WTC11 (cell line): ENCODE measurements at regions not wholly inside any gene's neighbourhood (a gene's known extent, or its start where the extent isn't known, plus 50 kb on each side); places are given as distances from the start of the nearest gene placed in this dataset.

Source experiments
- ATAC-seq: fragments of 200-7000 bp; cut with Tn5 transposase; 2 replicates; pipeline ENCODE4 v1.10.0; 2021; ENCODE audit warnings: mild to moderate bottlenecking, moderate library complexity
- CTCF ChIA-PET: fragments of 300-600 bp; sonication (Branson Sonifier 250); formaldehyde crosslinking; loops from one replicate; lab custom pipeline; 2021; ENCODE audit warnings: antibody characterized with exemption; lab: Charles Lee
- POLR2A ChIA-PET: fragments of 350-600 bp; sonication (Branson Sonifier 250); formaldehyde crosslinking; loops from one replicate; lab custom pipeline; 2021; ENCODE audit warnings: antibody characterized with exemption; lab: Charles Lee
- DNase-seq: peaks from one replicate; pipeline ENCODE4 v3.0.0; 2021; ENCODE audit warnings: low spot score
- H3K27ac Mint-ChIP-seq: 2 replicates; pipeline ENCODE4 v1.8.0; 2021; ENCODE audit warnings: mixed read lengths
- H3K27me3 Mint-ChIP-seq: 2 replicates; pipeline ENCODE4 v1.8.0; 2021; ENCODE audit warnings: low read depth, mild to moderate bottlenecking, moderate library complexity, mixed read lengths
- H3K36me3 Mint-ChIP-seq: 2 replicates; pipeline ENCODE4 v1.8.0; 2021; ENCODE audit warnings: mixed read lengths
- H3K4me1 Mint-ChIP-seq: 2 replicates; pipeline ENCODE4 v1.8.0; 2022; ENCODE audit warnings: mixed read lengths
- H3K4me3 Mint-ChIP-seq: 2 replicates; pipeline ENCODE4 v1.8.0; 2021; ENCODE audit warnings: mild to moderate bottlenecking, moderate library complexity, mixed read lengths
- H3K9me3 Mint-ChIP-seq: 2 replicates; pipeline ENCODE4 v1.8.0; 2021; ENCODE audit warnings: mixed read lengths
- AFF4 ChIP-seq: sonication (generic); formaldehyde crosslinking; IDR thresholded peaks from 2 replicates; pipeline ENCODE4 v1.8.1; 2023; ENCODE audit warnings: mild to moderate bottlenecking, missing genetic modification reagents, borderline replicate concordance
- CBFB ChIP-seq: sonication (generic); formaldehyde crosslinking; IDR thresholded peaks from 2 replicates; pipeline ENCODE4 v1.8.1; 2022; ENCODE audit warnings: mild to moderate bottlenecking, low read depth, missing genetic modification reagents
- ESRRA ChIP-seq: sonication (generic); formaldehyde crosslinking; IDR thresholded peaks from 2 replicates; pipeline ENCODE4 v1.8.1; 2022; ENCODE audit warnings: mild to moderate bottlenecking, missing genetic modification reagents, borderline replicate concordance
- IRF2 ChIP-seq: sonication (generic); formaldehyde crosslinking; IDR thresholded peaks from 2 replicates; pipeline ENCODE4 v1.8.0; 2022; ENCODE audit warnings: low read depth, missing genetic modification reagents, borderline replicate concordance
- JAZF1 ChIP-seq: fragments of 250-450 bp; sonication (Bioruptor Pico); IDR thresholded peaks from 2 replicates; pipeline ENCODE4 v1.9.0; 2021; ENCODE audit warnings: moderate library complexity, mild to moderate bottlenecking, inconsistent platforms
- NFE2L1 ChIP-seq: sonication (generic); formaldehyde crosslinking; IDR thresholded peaks from 2 replicates; pipeline ENCODE4 v1.8.1; 2023; ENCODE audit warnings: missing genetic modification reagents
- NR2C2 ChIP-seq: sonication (generic); formaldehyde crosslinking; IDR thresholded peaks from 2 replicates; pipeline ENCODE4 v1.8.0; 2022; ENCODE audit warnings: mild to moderate bottlenecking, missing genetic modification reagents
- NR3C1 ChIP-seq: sonication (generic); formaldehyde crosslinking; conservative IDR thresholded peaks from 2 replicates; pipeline ENCODE4 v1.8.1; 2023; ENCODE audit warnings: low read depth, mild to moderate bottlenecking, missing genetic modification reagents
- SP1 ChIP-seq: sonication (generic); formaldehyde crosslinking; conservative IDR thresholded peaks from 2 replicates; pipeline ENCODE4 v1.8.1; 2022; ENCODE audit warnings: missing genetic modification reagents
- USF1 ChIP-seq: sonication (generic); formaldehyde crosslinking; IDR thresholded peaks from 2 replicates; pipeline ENCODE4 v1.8.0; 2022; ENCODE audit warnings: mild to moderate bottlenecking, missing genetic modification reagents
- ZNF138 ChIP-seq: sonication (generic); formaldehyde crosslinking; conservative IDR thresholded peaks from 2 replicates; pipeline ENCODE4 v1.8.1; 2022; ENCODE audit warnings: mild to moderate bottlenecking, moderate library complexity, missing genetic modification reagents
- ZNF416 ChIP-seq: fragments of 250-450 bp; sonication (Bioruptor Pico); IDR thresholded peaks from 2 replicates; pipeline ENCODE4 v1.9.0; 2021; ENCODE audit warnings: mild to moderate bottlenecking, inconsistent platforms
- TF ChIP-seq, protein P1 (sequence below): sonication (generic); formaldehyde crosslinking; IDR thresholded peaks from 2 replicates; pipeline ENCODE4 v1.8.1; 2023; ENCODE audit warnings: mild to moderate bottlenecking, moderate library complexity, missing genetic modification reagents

DNA sequence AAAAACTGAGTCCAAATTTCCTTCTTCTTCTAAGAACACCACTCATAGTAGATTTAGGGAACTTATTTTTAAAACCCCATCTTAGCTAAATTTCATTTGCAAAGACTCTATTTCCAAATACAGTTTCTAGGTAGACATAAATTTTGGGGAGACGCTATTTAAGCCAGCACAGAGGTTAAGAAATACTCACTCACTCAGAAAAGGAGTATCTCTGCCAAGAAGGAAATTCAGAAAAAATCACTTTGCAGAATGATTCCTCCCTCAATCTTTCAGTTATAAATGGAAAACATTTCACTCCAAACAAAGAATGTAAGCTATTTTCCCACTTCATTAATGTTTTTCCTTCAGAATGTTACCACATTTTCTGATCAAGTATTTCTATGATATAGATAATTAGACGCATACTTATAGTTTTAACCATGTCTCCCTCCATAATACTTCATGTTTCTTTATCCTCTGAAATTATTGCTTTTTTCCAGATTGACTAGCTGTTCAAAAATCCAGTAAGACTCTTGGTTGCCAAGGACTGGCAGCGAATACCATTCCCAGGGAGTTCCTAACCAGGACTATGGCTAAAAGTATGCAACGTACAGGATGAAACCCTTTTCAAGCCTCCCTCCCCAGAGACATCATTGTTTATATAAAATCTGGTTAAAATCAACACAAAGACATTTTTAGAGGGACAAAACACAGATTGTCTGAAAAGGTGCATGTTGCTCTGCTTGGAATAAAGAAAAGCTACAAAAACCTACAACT lies 52.5 kb upstream of the RXFP2 start:
- TF ChIP-seq NFE2L1 (CRISPR knock-in tag) (no peak), CBFB (CRISPR knock-in tag) (no peak), USF1 (CRISPR knock-in tag) (no peak), JAZF1 (CRISPR knock-in tag) (no peak), NR3C1 (CRISPR knock-in tag) (no peak), NR2C2 (CRISPR knock-in tag) (no peak), AFF4 (CRISPR knock-in tag) (no peak), ZNF138 (no peak), ESRRA (CRISPR knock-in tag) (no peak), IRF2 (no peak), ZNF416 (no peak), SP1 (CRISPR knock-in tag) (no peak)
- TF ChIP-seq, protein P1, sequence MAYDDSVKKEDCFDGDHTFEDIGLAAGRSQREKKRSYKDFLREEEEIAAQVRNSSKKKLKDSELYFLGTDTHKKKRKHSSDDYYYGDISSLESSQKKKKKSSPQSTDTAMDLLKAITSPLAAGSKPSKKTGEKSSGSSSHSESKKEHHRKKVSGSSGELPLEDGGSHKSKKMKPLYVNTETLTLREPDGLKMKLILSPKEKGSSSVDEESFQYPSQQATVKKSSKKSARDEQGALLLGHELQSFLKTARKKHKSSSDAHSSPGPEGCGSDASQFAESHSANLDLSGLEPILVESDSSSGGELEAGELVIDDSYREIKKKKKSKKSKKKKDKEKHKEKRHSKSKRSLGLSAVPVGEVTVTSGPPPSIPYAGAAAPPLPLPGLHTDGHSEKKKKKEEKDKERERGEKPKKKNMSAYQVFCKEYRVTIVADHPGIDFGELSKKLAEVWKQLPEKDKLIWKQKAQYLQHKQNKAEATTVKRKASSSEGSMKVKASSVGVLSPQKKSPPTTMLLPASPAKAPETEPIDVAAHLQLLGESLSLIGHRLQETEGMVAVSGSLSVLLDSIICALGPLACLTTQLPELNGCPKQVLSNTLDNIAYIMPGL (CRISPR knock-in tag): no peak
- 0 out of 2 replicates have a peak, but pooled peaks cover 4% of the 10 kb centered on the region for H3K36me3 Mint-ChIP-seq
- ChIA-PET POLR2A (no interaction called here), CTCF (no interaction called here)
- no peaks in the 10 kb centered on the region for H3K27me3 Mint-ChIP-seq
- DNase-seq (no peak), ATAC-seq (no peak)
- H3K27ac Mint-ChIP-seq: no peak overlapping the region
- H3K4me3 Mint-ChIP-seq: no peak overlapping the region
- peaks cover 14% of the 10 kb centered on the region for H3K4me1 Mint-ChIP-seq
- H3K9me3 Mint-ChIP-seq: peaks cover 21% of the 10 kb centered on the region
